IMR-90 (cell line): ENCODE measurements at regions not wholly inside any gene's neighbourhood (a gene's known extent, or its start where the extent isn't known, plus 50 kb on each side); places are given as distances from the start of the nearest gene placed in this dataset.

Experiments
- CEBPB ChIP-seq: IDR thresholded peaks from 2 replicates; pipeline ENCODE4 v1.6.1; 2012; ENCODE audit warnings: low read depth, low read length, improper control_type of control experiment
- CTCF ChIP-seq: conservative IDR thresholded peaks from 2 replicates; pipeline ENCODE4 v1.5.1; 2012; ENCODE audit warnings: mild to moderate bottlenecking, low read depth, low read length, improper control_type of control experiment
- ELK1 ChIP-seq: fragments of 150-350 bp; IDR thresholded peaks from 2 replicates; pipeline ENCODE4 v1.6.1; 2016; ENCODE audit warnings: low read depth, mild to moderate bottlenecking, low read length, moderate library complexity, borderline replicate concordance
- FOS ChIP-seq: fragments of 150-350 bp; IDR thresholded peaks from 2 replicates; pipeline ENCODE4 v1.6.1; 2016; ENCODE audit warnings: low read depth, low read length
- MAFK ChIP-seq: IDR thresholded peaks from 2 replicates; pipeline ENCODE4 v1.6.1; 2012; ENCODE audit warnings: low read depth, low read length, improper control_type of control experiment
- MAZ ChIP-seq: IDR thresholded peaks from 2 replicates; pipeline ENCODE4 v1.6.1; 2012; ENCODE audit warnings: low read depth, mild to moderate bottlenecking, low read length, improper control_type of control experiment, moderate library complexity, borderline replicate concordance
- POLR2A ChIP-seq: IDR thresholded peaks from 2 replicates; pipeline ENCODE4 v1.6.1; 2012; ENCODE audit warnings: mild to moderate bottlenecking, low read depth, low read length
- RAD21 ChIP-seq: IDR thresholded peaks from 2 replicates; pipeline ENCODE4 v1.6.1; 2012; ENCODE audit warnings: low read length, improper control_type of control experiment
- RFX5 ChIP-seq: IDR thresholded peaks from 2 replicates; pipeline ENCODE4 v1.8.0; 2012; ENCODE audit warnings: low read depth, mild to moderate bottlenecking, low read length, moderate library complexity
- SMC3 ChIP-seq: fragments of 150-350 bp; IDR thresholded peaks from 2 replicates; pipeline ENCODE4 v1.6.1; 2016; ENCODE audit warnings: low read depth, mild to moderate bottlenecking, antibody characterized with exemption, low read length, moderate library complexity
- USF2 ChIP-seq: fragments of 150-350 bp; IDR thresholded peaks from 2 replicates; pipeline ENCODE4 v1.6.1; 2017; ENCODE audit warnings: mild to moderate bottlenecking, antibody characterized with exemption, low read length, low read depth

- TF ChIP-seq SMC3 = no peak
- no peak for TF ChIP-seq RAD21
- TF ChIP-seq POLR2A = no peak
- no peak for TF ChIP-seq FOS
- no peak for TF ChIP-seq MAZ
- TF ChIP-seq CTCF = no peak
- TF ChIP-seq RFX5 = no peak
- no peak for TF ChIP-seq MAFK
- no peak for TF ChIP-seq ELK1
- no peak for TF ChIP-seq USF2
- no peak for TF ChIP-seq CEBPB
These were observed 140.4 kb downstream of the PSAT1 start for GRCh38 chr9:78437296-78437695.
